Astrocyte (in vitro differentiated cells and primary cell): ENCODE measurements at regions not wholly inside any gene's neighbourhood (a gene's known extent, or its start where the extent isn't known, plus 50 kb on each side); places are given as distances from the start of the nearest gene placed in this dataset.

Experiments used
- CTCF ChIP-seq: IDR thresholded peaks from 2 replicates; pipeline ENCODE4 v1.5.1; 2011; ENCODE audit warnings: low read depth, mild to moderate bottlenecking, inconsistent platforms, low read length, moderate library complexity; ENCODE audit not compliant: insufficient read depth
- EZH2 ChIP-seq: IDR thresholded peaks from 2 replicates; pipeline ENCODE4 v1.6.1; 2012; ENCODE audit warnings: mild to moderate bottlenecking, low read length, inconsistent platforms; ENCODE audit not compliant: insufficient read depth

GRCh38 chr13:109880371-109881346 is 94.3 kb upstream of the IRS2 start:
- TF ChIP-seq CTCF (no peak), EZH2 (no peak)
